IMR-90 (cell line): ENCODE measurements at regions not wholly inside any gene's neighbourhood (a gene's known extent, or its start where the extent isn't known, plus 50 kb on each side); places are given as distances from the start of the nearest gene placed in this dataset.
A peak's percentile ranks its signal among the peaks of the same experiment; 100 is the strongest.

ENCODE experiments used
- ATAC-seq: fragments of 200-7000 bp; cut with Tn5 transposase; 2 replicates; pipeline ENCODE4 v1.9.1; 2020; ENCODE audit warnings: low read depth, mild to moderate bottlenecking, moderate library complexity
- BruUV-seq: library from RNA; stranded (reverse); fragments of 400-500 nt; replicated peaks from 2 replicates; lab custom pipeline; 2021; lab: Mats Ljungman, UMichigan
- CTCF ChIA-PET: fragments of 300-600 bp; formaldehyde crosslinking; extraction: SDS; loops from one replicate; lab custom pipeline; 2021; ENCODE audit warnings: antibody characterized with exemption; lab: Yijun Ruan, JAX
- POLR2A ChIA-PET: fragments of 300-600 bp; sonication (Branson Sonifier 250); formaldehyde crosslinking; loops from one replicate; lab custom pipeline; 2022; ENCODE audit warnings: antibody characterized with exemption; ENCODE audit not compliant: unreplicated experiment; lab: Charles Lee
- DNase-seq: peaks from one replicate; pipeline ENCODE4 v3.0.0; 2013
- H2AFZ ChIP-seq: replicated peaks from 2 replicates; pipeline ENCODE3; 2013; ENCODE audit warnings: low read length, mild to moderate bottlenecking; ENCODE audit not compliant: poor library complexity
- H2AK5ac ChIP-seq: 2 replicates; pipeline ENCODE4 v1.6.1; 2013; ENCODE audit warnings: low read depth, low read length, inconsistent platforms
- H2AK9ac ChIP-seq: replicated peaks from 2 replicates; pipeline ENCODE3; 2013; ENCODE audit warnings: mild to moderate bottlenecking, low read depth, low read length, moderate library complexity; ENCODE audit not compliant: poor library complexity
- H2BK120ac ChIP-seq: 2 replicates; pipeline ENCODE4 v1.6.1; 2013; ENCODE audit warnings: low read depth, low read length, inconsistent platforms
- H2BK15ac ChIP-seq: 3 replicates; pipeline ENCODE4 v1.6.1; 2013; ENCODE audit warnings: low read depth, low read length, inconsistent platforms
- H2BK20ac ChIP-seq: 2 replicates; pipeline ENCODE4 v1.6.1; 2013; ENCODE audit warnings: low read depth, mild to moderate bottlenecking, inconsistent platforms, low read length, moderate library complexity
- H2BK5ac ChIP-seq: 2 replicates; pipeline ENCODE4 v1.6.1; 2013; ENCODE audit warnings: mild to moderate bottlenecking, low read depth, low read length, inconsistent platforms; ENCODE audit not compliant: poor library complexity, severe bottlenecking
- H3K14ac ChIP-seq: replicated peaks from 2 replicates; pipeline ENCODE4 v1.6.1; 2013; ENCODE audit warnings: low read depth, low read length, inconsistent platforms
- H3K18ac ChIP-seq: 2 replicates; pipeline ENCODE4 v1.6.1; 2013; ENCODE audit warnings: low read depth, low read length, control low read depth
- H3K23ac ChIP-seq: 2 replicates; pipeline ENCODE4 v1.6.1; 2013; ENCODE audit warnings: low read depth, low read length, inconsistent platforms
- H3K27ac ChIP-seq: 2 replicates; pipeline ENCODE4 v1.5.1; 2013; ENCODE audit warnings: mild to moderate bottlenecking, control low read depth, low read length; ENCODE audit not compliant: insufficient read depth
- H3K27me3 ChIP-seq: 2 replicates; pipeline ENCODE4 v1.6.1; 2013; ENCODE audit warnings: low read length; ENCODE audit not compliant: control insufficient read depth, insufficient read depth
- H3K36me3 ChIP-seq: 2 replicates; pipeline ENCODE4 v1.6.1; 2013; ENCODE audit warnings: low read length, mixed read lengths; ENCODE audit not compliant: control insufficient read depth, insufficient read depth
- H3K4ac ChIP-seq: 2 replicates; pipeline ENCODE4 v1.6.1; 2013; ENCODE audit warnings: low read depth, low read length, inconsistent platforms
- H3K4me1 ChIP-seq: 2 replicates; pipeline ENCODE4 v1.6.1; 2013; ENCODE audit warnings: low read length, mixed read lengths; ENCODE audit not compliant: control insufficient read depth, insufficient read depth
- H3K4me2 ChIP-seq: 2 replicates; pipeline ENCODE4 v1.6.1; 2013; ENCODE audit warnings: low read depth, mild to moderate bottlenecking, control low read depth, low read length, moderate library complexity
- H3K4me3 ChIP-seq: 2 replicates; pipeline ENCODE4 v1.5.1; 2013; ENCODE audit warnings: low read depth, mild to moderate bottlenecking, control low read depth, low read length, moderate library complexity; ENCODE audit not compliant: insufficient read depth
- H3K56ac ChIP-seq: 2 replicates; pipeline ENCODE4 v1.6.1; 2013; ENCODE audit warnings: low read length, inconsistent platforms; ENCODE audit not compliant: insufficient read depth; ENCODE audit errors: extremely low read depth
- H3K79me1 ChIP-seq, 2 experiments: 2 replicates each; pipeline ENCODE4 v1.6.1; 2013; ENCODE audit warnings: low read length in 2 of 2, inconsistent platforms in 1 of 2, low read depth in 1 of 2
- H3K9ac ChIP-seq: 2 replicates; pipeline ENCODE4 v1.6.1; 2013; ENCODE audit warnings: low read depth, low read length, control low read depth
- H3K9me1 ChIP-seq: 2 replicates; pipeline ENCODE4 v1.6.1; 2013; ENCODE audit warnings: low read length, inconsistent platforms; ENCODE audit not compliant: insufficient read depth
- H3K9me3 ChIP-seq: 2 replicates; pipeline ENCODE4 v1.6.1; 2013; ENCODE audit warnings: low read length; ENCODE audit not compliant: control insufficient read depth, insufficient read depth
- H4K20me1 ChIP-seq: 2 replicates; pipeline ENCODE4 v1.6.1; 2013; ENCODE audit warnings: low read length, inconsistent platforms; ENCODE audit not compliant: insufficient read depth
- H4K5ac ChIP-seq: 2 replicates; pipeline ENCODE4 v1.6.1; 2013; ENCODE audit warnings: mild to moderate bottlenecking, low read depth, low read length, control low read depth
- H4K8ac ChIP-seq, 2 experiments: 2 replicates each; pipeline ENCODE4 v1.6.1; 2013; ENCODE audit warnings: low read depth in 2 of 2, low read length in 2 of 2, control low read depth in 1 of 2, inconsistent platforms in 1 of 2
- H4K91ac ChIP-seq: 2 replicates; pipeline ENCODE4 v1.6.1; 2013; ENCODE audit warnings: low read depth, low read length, inconsistent platforms; ENCODE audit not compliant: insufficient read depth
- MAFK ChIP-seq: IDR thresholded peaks from 2 replicates; pipeline ENCODE4 v1.6.1; 2012; ENCODE audit warnings: low read depth, low read length, improper control_type of control experiment
- MAZ ChIP-seq: IDR thresholded peaks from 2 replicates; pipeline ENCODE4 v1.6.1; 2012; ENCODE audit warnings: low read depth, mild to moderate bottlenecking, low read length, improper control_type of control experiment, moderate library complexity, borderline replicate concordance
- WGBS, 2 experiments: methylation state at CpG; one replicate each; pipeline versions ENCODE4 v1.1.5 to v1.1.7; 2013; ENCODE audit warnings: missing lambda C conversion rate in 2 of 2; ENCODE audit not compliant: insufficient read length in 1 of 2; ENCODE audit errors: extremely low coverage in 2 of 2; 5-methylcytosine and 5-hydroxymethylcytosine counted together
- dilution Hi-C: fragments of 300-500 bp; cut with HindIII; formaldehyde crosslinking; loops from one replicate; pipeline ENCODE4 v1.14.3; 2018; ENCODE audit warnings: low sequenced_read_pairs; ENCODE audit not compliant: unreplicated experiment
- in situ Hi-C: fragments of 300-500 bp; cut with MboI; formaldehyde crosslinking; loops from 3 replicates; pipeline ENCODE4 v1.14.3; 2019; ENCODE audit warnings: low sequenced_read_pairs, inconsistent platforms, mixed read lengths
- intact Hi-C: fragments of 100-400 bp; cut with micrococcal nuclease; formaldehyde crosslinking; loops from 2 replicates; pipeline ENCODE4 v1.10.0; 2022
- TF ChIP-seq, protein P1 (sequence below): fragments of 150-350 bp; IDR thresholded peaks from 2 replicates; pipeline ENCODE4 v1.6.1; 2016; ENCODE audit warnings: low read depth, mild to moderate bottlenecking, low read length, moderate library complexity, borderline replicate concordance

DNA sequence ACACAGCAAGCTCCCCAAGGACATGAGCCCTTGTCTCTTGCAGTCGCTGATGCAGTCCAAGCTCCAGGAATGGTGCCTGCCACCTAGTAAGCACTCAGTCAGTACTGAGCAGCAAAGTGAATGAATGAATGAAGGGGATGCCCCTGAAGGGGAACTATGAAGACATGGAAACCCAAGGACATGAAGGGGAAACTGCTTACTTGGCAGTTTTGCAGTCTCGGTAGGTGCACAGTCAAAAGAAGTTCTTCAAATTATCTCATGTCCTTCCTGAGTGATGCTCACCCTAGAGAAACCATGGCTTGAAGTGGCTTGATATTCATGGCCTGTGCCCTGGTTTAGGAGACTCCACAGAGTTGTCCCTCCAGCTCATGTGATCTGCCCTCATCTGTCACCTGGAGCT, 102.1 kb upstream of the DLX2 start:
- Histone ChIP-seq H3K4me3 (no peak overlapping the region), H3K4me2 (no peak overlapping the region), H3K9me1 (peaks cover 14% of the 10 kb centered on the region), H2AK5ac (no peak overlapping the region; the same call in 1 of the 2 replicates), H2AFZ (peak overlapping the region; percentile 40), H3K23ac (no peak overlapping the region), H4K91ac (no peak overlapping the region), H3K36me3 (no peaks in the 10 kb centered on the region), H2BK15ac (peak overlapping the region; percentile 43; the same call in 1 of the 3 replicates), H3K4ac (0 out of 2 replicates have a peak overlapping the region, but pooled peaks have one; percentile 1), H3K9ac (no peak overlapping the region), H2BK120ac (no peak overlapping the region; the same call in 1 of the 2 replicates), H2BK5ac (no peak overlapping the region), H3K9me3 (peaks cover 3% of the 10 kb centered on the region), H3K18ac (no peak overlapping the region), H3K14ac (0 out of 2 replicates have a peak overlapping the region, but pooled peaks have one; percentile 31), H4K5ac (no peak overlapping the region), H4K8ac (peak overlapping the region in 1 of 2 experiments; percentile 5; a peak in 1 of 4 replicates), H2AK9ac (no peak overlapping the region), H4K20me1 (no peaks in the 10 kb centered on the region), H3K27me3 (no peaks in the 10 kb centered on the region), H3K79me1 (no peaks in the 10 kb centered on the region), H3K4me1 (peaks cover 19% of the 10 kb centered on the region), H3K27ac (no peak overlapping the region), H2BK20ac (no peak overlapping the region), H3K56ac (no peak overlapping the region)
- TF ChIP-seq, protein P1, sequence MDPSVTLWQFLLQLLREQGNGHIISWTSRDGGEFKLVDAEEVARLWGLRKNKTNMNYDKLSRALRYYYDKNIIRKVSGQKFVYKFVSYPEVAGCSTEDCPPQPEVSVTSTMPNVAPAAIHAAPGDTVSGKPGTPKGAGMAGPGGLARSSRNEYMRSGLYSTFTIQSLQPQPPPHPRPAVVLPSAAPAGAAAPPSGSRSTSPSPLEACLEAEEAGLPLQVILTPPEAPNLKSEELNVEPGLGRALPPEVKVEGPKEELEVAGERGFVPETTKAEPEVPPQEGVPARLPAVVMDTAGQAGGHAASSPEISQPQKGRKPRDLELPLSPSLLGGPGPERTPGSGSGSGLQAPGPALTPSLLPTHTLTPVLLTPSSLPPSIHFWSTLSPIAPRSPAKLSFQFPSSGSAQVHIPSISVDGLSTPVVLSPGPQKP = no peak
- TF ChIP-seq MAZ (no peak), MAFK (peak; percentile 96)
- ChIA-PET POLR2A (no interaction called here), CTCF (interaction anchor here (1.0 kb wide), 1 partner anchor 257 kb away, joined by 3 read pairs; no protein-coding TSS in a partner anchor)
- in situ Hi-C loops = no loop called here
- DNase-seq (no peak), ATAC-seq (no peak)
- intact Hi-C loops = no loop called here
- WGBS, 2 experiments = no CpG with 5 or more reads among the region's 2 CpGs
- BruUV-seq = no TSS peak
- dilution Hi-C loops = no loop called here
